Endothelial cell of umbilical vein (primary cell): ENCODE measurements at regions not wholly inside any gene's neighbourhood (a gene's known extent, or its start where the extent isn't known, plus 50 kb on each side); places are given as distances from the start of the nearest gene placed in this dataset.

ENCODE experiments used
- BruUV-seq: library from RNA; stranded (reverse); fragments of 400-500 nt; replicated peaks from 2 replicates; lab custom pipeline; 2021; lab: Mats Ljungman, UMichigan
- CTCF ChIA-PET: fragments of 300-600, 350-600 bp; sonication (Branson Sonifier 250); formaldehyde crosslinking; loops from one replicate; lab custom pipeline; 2021; ENCODE audit warnings: antibody characterized with exemption, inconsistent platforms; lab: Charles Lee
- POLR2A ChIA-PET: fragments of 300-600, 350-600 bp; sonication (Branson Sonifier 250); formaldehyde crosslinking; loops from one replicate; lab custom pipeline; 2021; ENCODE audit warnings: antibody characterized with exemption, inconsistent platforms; lab: Charles Lee
- DNase-seq: peaks from one replicate; pipeline ENCODE4 v3.0.0-alpha.2; 2011; ENCODE audit warnings: low read depth, low spot score
- FAIRE-seq: peaks from 2 replicates; lab custom pipeline; 2011; peaks lifted over from hg19 to GRCh38; lab: Jason Lieb, UNC
- H2AFZ ChIP-seq: 2 replicates; pipeline ENCODE4 v1.6.0; 2012; ENCODE audit warnings: low read depth, low read length, control low read depth, inconsistent platforms
- H3K27ac ChIP-seq: 2 replicates; pipeline ENCODE4 v1.5.1; 2011; ENCODE audit warnings: low read depth, mild to moderate bottlenecking, control low read depth, low read length, moderate library complexity; ENCODE audit not compliant: insufficient read depth
- H3K27me3 ChIP-seq, 2 experiments: 2 replicates each; pipeline versions ENCODE4 v1.6.0 to v1.6.1; 2011; ENCODE audit warnings: low read length in 2 of 2, mixed read lengths in 1 of 2; ENCODE audit not compliant: control insufficient read depth in 2 of 2, insufficient read depth in 2 of 2
- H3K36me3 ChIP-seq, 2 experiments: 2 replicates in 1 of 2; 3 replicates in 1 of 2; pipeline ENCODE4 v1.5.1; 2011; ENCODE audit warnings: low read length in 2 of 2, mild to moderate bottlenecking in 1 of 2, moderate library complexity in 1 of 2; ENCODE audit not compliant: control insufficient read depth in 2 of 2, insufficient read depth in 2 of 2; ENCODE audit errors: extremely low read depth in 1 of 2
- H3K4me1 ChIP-seq: 3 replicates; pipeline ENCODE4 v1.5.1; 2011; ENCODE audit warnings: mild to moderate bottlenecking, low read length; ENCODE audit not compliant: control insufficient read depth, insufficient read depth; ENCODE audit errors: extremely low read depth
- H3K4me2 ChIP-seq: 2 replicates; pipeline ENCODE4 v1.6.1; 2011; ENCODE audit warnings: low read length, control low read depth, mixed read lengths; ENCODE audit not compliant: insufficient read depth
- H3K4me3 ChIP-seq, 3 experiments: fragments of 200-600 bp in 1 of 3; sonication (generic), shearing (Covaris generic) in 1 of 3; replicated peaks in 1 of 3; 2 replicates each; pipeline ENCODE4 v1.5.1; 2011 to 2016; ENCODE audit warnings: control low read depth in 3 of 3, low read length in 3 of 3, mild to moderate bottlenecking in 2 of 3, inconsistent platforms in 1 of 3, low read depth in 1 of 3, moderate library complexity in 1 of 3; ENCODE audit not compliant: insufficient read depth in 1 of 3
- H3K79me2 ChIP-seq: 2 replicates; pipeline ENCODE4 v1.6.0; 2012; ENCODE audit warnings: low read length, inconsistent platforms; ENCODE audit not compliant: control insufficient read depth, insufficient read depth
- H3K9ac ChIP-seq: replicated peaks from 2 replicates; pipeline ENCODE3; 2011; ENCODE audit warnings: low read length, control low read depth; ENCODE audit not compliant: insufficient read depth; ENCODE audit errors: extremely low read depth
- H3K9me1 ChIP-seq: replicated peaks from 3 replicates; pipeline ENCODE4 v1.6.0; 2011; ENCODE audit warnings: mild to moderate bottlenecking, low read length; ENCODE audit not compliant: control insufficient read depth, insufficient read depth; ENCODE audit errors: extremely low read depth
- H3K9me3 ChIP-seq: replicated peaks from 2 replicates; pipeline ENCODE4 v1.5.1; 2012; ENCODE audit warnings: low read length, inconsistent platforms; ENCODE audit not compliant: control insufficient read depth, insufficient read depth
- H4K20me1 ChIP-seq: replicated peaks from 2 replicates; pipeline ENCODE3; 2011; ENCODE audit warnings: mild to moderate bottlenecking, low read length; ENCODE audit not compliant: control insufficient read depth, insufficient read depth; ENCODE audit errors: extremely low read depth
- FOS ChIP-seq: IDR thresholded peaks from 2 replicates; pipeline ENCODE4 v1.6.1; 2011; ENCODE audit warnings: mild to moderate bottlenecking, low read length, moderate library complexity, borderline replicate concordance; ENCODE audit not compliant: insufficient read depth
- GATA2 ChIP-seq: IDR thresholded peaks from 2 replicates; pipeline ENCODE4 v1.7.0; 2011; ENCODE audit warnings: low read depth, mild to moderate bottlenecking, moderate library complexity, mixed read lengths, low read length; ENCODE audit not compliant: insufficient read length, insufficient read depth
- JUN ChIP-seq: IDR thresholded peaks from 2 replicates; pipeline ENCODE4 v1.6.1; 2011; ENCODE audit warnings: borderline replicate concordance, low read depth; ENCODE audit not compliant: insufficient read length, insufficient read depth
- MYC ChIP-seq: IDR thresholded peaks from one replicate; pipeline ENCODE4 v1.6.1; 2011; ENCODE audit warnings: mild to moderate bottlenecking, low read depth, low read length
- POLR2A ChIP-seq: IDR thresholded peaks from 2 replicates; pipeline ENCODE4 v1.6.1; 2012; ENCODE audit warnings: low read depth, mild to moderate bottlenecking, control low read depth, low read length
- POLR2AphosphoS5 ChIP-seq: IDR thresholded peaks from 2 replicates; pipeline ENCODE4 v1.6.1; 2012; ENCODE audit warnings: low read depth, mild to moderate bottlenecking, control low read depth, low read length, moderate library complexity; ENCODE audit not compliant: insufficient read depth
- dilution Hi-C: fragments of 300-500 bp; cut with MboI; formaldehyde crosslinking; loops from one replicate; pipeline ENCODE4 v1.15.0; 2019; ENCODE audit warnings: low sequenced_read_pairs; ENCODE audit not compliant: extremely low pct_ligation_motif_present
- intact Hi-C: fragments of 100-400 bp; cut with micrococcal nuclease; formaldehyde crosslinking; loops from one replicate; pipeline ENCODE4 v1.10.0; 2022
- TF ChIP-seq, protein P1 (sequence below), 2 donors: IDR thresholded peaks; 1 replicate in 1 of 2; 2 replicates in 1 of 2; pipeline ENCODE4 v1.5.1; 2011; ENCODE audit warnings: low read length in 2 of 2, mild to moderate bottlenecking in 2 of 2, moderate library complexity in 2 of 2, control low read depth in 1 of 2, inconsistent platforms in 1 of 2, low read depth in 1 of 2; ENCODE audit not compliant: insufficient read depth in 1 of 2; ENCODE audit errors: extremely low read depth in 1 of 2
- TF ChIP-seq, protein P2 (sequence below): IDR thresholded peaks from 2 replicates; pipeline ENCODE4 v1.6.1; 2011; ENCODE audit not compliant: insufficient read depth, insufficient read length

- no peaks in the 10 kb centered on the region for H3K4me1 ChIP-seq
- H3K9me1 ChIP-seq, result no peaks in the 10 kb centered on the region
- intact Hi-C loops, result no loop called here
- dilution Hi-C loops, result no loop called here
- TF ChIP-seq POLR2AphosphoS5 (no peak), MYC (no peak), GATA2 (no peak), FOS (no peak), JUN (no peak), POLR2A (no peak)
- TF ChIP-seq, protein P1, sequence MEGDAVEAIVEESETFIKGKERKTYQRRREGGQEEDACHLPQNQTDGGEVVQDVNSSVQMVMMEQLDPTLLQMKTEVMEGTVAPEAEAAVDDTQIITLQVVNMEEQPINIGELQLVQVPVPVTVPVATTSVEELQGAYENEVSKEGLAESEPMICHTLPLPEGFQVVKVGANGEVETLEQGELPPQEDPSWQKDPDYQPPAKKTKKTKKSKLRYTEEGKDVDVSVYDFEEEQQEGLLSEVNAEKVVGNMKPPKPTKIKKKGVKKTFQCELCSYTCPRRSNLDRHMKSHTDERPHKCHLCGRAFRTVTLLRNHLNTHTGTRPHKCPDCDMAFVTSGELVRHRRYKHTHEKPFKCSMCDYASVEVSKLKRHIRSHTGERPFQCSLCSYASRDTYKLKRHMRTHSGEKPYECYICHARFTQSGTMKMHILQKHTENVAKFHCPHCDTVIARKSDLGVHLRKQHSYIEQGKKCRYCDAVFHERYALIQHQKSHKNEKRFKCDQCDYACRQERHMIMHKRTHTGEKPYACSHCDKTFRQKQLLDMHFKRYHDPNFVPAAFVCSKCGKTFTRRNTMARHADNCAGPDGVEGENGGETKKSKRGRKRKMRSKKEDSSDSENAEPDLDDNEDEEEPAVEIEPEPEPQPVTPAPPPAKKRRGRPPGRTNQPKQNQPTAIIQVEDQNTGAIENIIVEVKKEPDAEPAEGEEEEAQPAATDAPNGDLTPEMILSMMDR (IDR thresholded peaks at IDR 0.05; ENCODE audit: extremely low read depth in 1 of 2, insufficient read depth in 1 of 2, low read depth in 1 of 2, low read length in 2 of 2), result no peak
- TF ChIP-seq, protein P2, sequence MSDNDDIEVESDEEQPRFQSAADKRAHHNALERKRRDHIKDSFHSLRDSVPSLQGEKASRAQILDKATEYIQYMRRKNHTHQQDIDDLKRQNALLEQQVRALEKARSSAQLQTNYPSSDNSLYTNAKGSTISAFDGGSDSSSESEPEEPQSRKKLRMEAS, result no peak
- no peak overlapping the region for H3K9ac ChIP-seq
- H4K20me1 ChIP-seq, result no peaks in the 10 kb centered on the region
- ChIA-PET CTCF (no interaction called here), POLR2A (no interaction called here)
- H3K36me3 ChIP-seq, result no peaks in the 10 kb centered on the region
- FAIRE-seq (no peak), DNase-seq (no peak)
- H3K27me3 ChIP-seq, result no peaks in the 10 kb centered on the region
- no peak overlapping the region for H3K4me3 ChIP-seq
- H3K27ac ChIP-seq, result no peak overlapping the region
- no peaks in the 10 kb centered on the region for H3K9me3 ChIP-seq
- BruUV-seq, result no TSS peak
- no peaks in the 10 kb centered on the region for H3K79me2 ChIP-seq
- no peak overlapping the region for H3K4me2 ChIP-seq
- no peak overlapping the region for H2AFZ ChIP-seq
Measured at GRCh38 chr3:20836801-20837200, 650.8 kb upstream of the SGO1 start.
